ENCODE measurements at regions not wholly inside any gene's neighbourhood (a gene's known extent, or its start where the extent isn't known, plus 50 kb on each side); places are given as distances from the start of the nearest gene placed in this dataset.
A peak's percentile ranks its signal among the peaks of the same experiment; 100 is the strongest.

GRCh38 chr5:115355767-115356381, 59.4 kb upstream of the CCDC112 start:
- peak; percentile 79 for DNase-seq (ENCODE audit: extremely low spot score)
- H3K9me3 ChIP-seq, result peaks cover 0 to 11% (median 0%) of the 10 kb centered on the region in 4 donors
- TF ChIP-seq POLR2AphosphoS5 (IDR thresholded peaks at IDR 0.05) (no peak), CTCF (IDR thresholded peaks at IDR 0.05) (no peak), EP300 (IDR thresholded peaks at IDR 0.05) (no peak), POLR2A (IDR thresholded peaks at IDR 0.05; ENCODE audit: low read depth) (no peak)
- no peaks in the 10 kb centered on the region for H3K4me1 ChIP-seq
- intact Hi-C loops (cut with DNase I), result no loop called here
- WGBS, result 82% methylated on average over 4 of the region's 4 CpGs
- H3K36me3 ChIP-seq, result no peaks in the 10 kb centered on the region
- no peaks in the 10 kb centered on the region for H3K27me3 ChIP-seq
- H3K27ac ChIP-seq (replicated peaks in 1 of 4), result no peak overlapping the region
- H3K4me3 ChIP-seq, result no peak overlapping the region

- Histone ChIP-seq H3K9me3 (peaks cover 0 to 11% (median 0%) of the 10 kb centered on the region in 4 donors), H3K27ac (replicated peaks in 1 of 4) (no peak overlapping the region), H3K4me1 (no peaks in the 10 kb centered on the region), H3K36me3 (no peaks in the 10 kb centered on the region), H3K4me3 (no peak overlapping the region), H3K27me3 (no peaks in the 10 kb centered on the region)
- intact Hi-C loops (cut with DNase I), result no loop called here
- whole genome bisulfite sequencing, result 73% methylated on average over 1 of the region's 1 CpG
- TF ChIP-seq POLR2AphosphoS5 (IDR thresholded peaks at IDR 0.05) (no peak), EP300 (IDR thresholded peaks at IDR 0.05) (no peak), POLR2A (IDR thresholded peaks at IDR 0.05; ENCODE audit: low read depth) (no peak)
- DNase-seq (ENCODE audit: extremely low spot score), result peak; percentile 7
Measured at GRCh38 chr5:115355095-115355494, 58.6 kb upstream of the CCDC112 start.

GRCh38 chr5:115354246-115354645, 57.8 kb upstream of the CCDC112 start:
- Histone ChIP-seq H3K27ac (replicated peaks in 1 of 4) (no peak overlapping the region), H3K9me3 (peaks cover 0 to 11% (median 0%) of the 10 kb centered on the region in 4 donors), H3K4me1 (peaks cover 0 to 5% (median 2%) of the 10 kb centered on the region in 4 donors), H3K4me3 (no peak overlapping the region), H3K27me3 (no peaks in the 10 kb centered on the region), H3K36me3 (no peaks in the 10 kb centered on the region)
- intact Hi-C loops (cut with DNase I), result no loop called here
- TF ChIP-seq POLR2A (IDR thresholded peaks at IDR 0.05; ENCODE audit: low read depth), result no peak
- TF ChIP-seq CTCF (IDR thresholded peaks at IDR 0.05), result no peak
- no peak for TF ChIP-seq POLR2AphosphoS5 (IDR thresholded peaks at IDR 0.05)
- TF ChIP-seq EP300 (IDR thresholded peaks at IDR 0.05), result no peak
- peak; percentile 37 for DNase-seq (ENCODE audit: extremely low spot score)
- WGBS, result 52% methylated on average over 5 of the region's 5 CpGs

- Histone ChIP-seq H3K4me1 (peaks cover 0 to 11% (median 9%) of the 10 kb centered on the region in 4 donors), H3K9me3 (peaks cover 0 to 11% (median 0%) of the 10 kb centered on the region in 4 donors), H3K36me3 (no peaks in the 10 kb centered on the region), H3K27ac (replicated peaks in 1 of 4) (no peak overlapping the region), H3K27me3 (no peaks in the 10 kb centered on the region), H3K4me3 (no peak overlapping the region)
- no peak for DNase-seq (ENCODE audit: extremely low spot score)
- TF ChIP-seq POLR2A (IDR thresholded peaks at IDR 0.05; ENCODE audit: low read depth) (no peak), CTCF (IDR thresholded peaks at IDR 0.05) (no peak), POLR2AphosphoS5 (IDR thresholded peaks at IDR 0.05) (no peak), EP300 (IDR thresholded peaks at IDR 0.05) (no peak)
- WGBS, result 88% methylated on average over 2 of the region's 2 CpGs
- intact Hi-C loops (cut with DNase I), result no loop called here
Measured at GRCh38 chr5:115352571-115352970, 56.1 kb upstream of the CCDC112 start.

GRCh38 chr5:115351356-115352195, 55.1 kb upstream of the CCDC112 start:
- Histone ChIP-seq H3K4me3 (no peak overlapping the region), H3K27ac (replicated peaks in 1 of 4) (no peak overlapping the region), H3K27me3 (no peaks in the 10 kb centered on the region), H3K9me3 (peaks cover 0 to 11% (median 0%) of the 10 kb centered on the region in 4 donors), H3K36me3 (no peaks in the 10 kb centered on the region), H3K4me1 (peaks cover 0 to 11% (median 9%) of the 10 kb centered on the region in 4 donors)
- no peak for TF ChIP-seq EP300 (IDR thresholded peaks at IDR 0.05)
- no peak for TF ChIP-seq CTCF (IDR thresholded peaks at IDR 0.05)
- no peak for TF ChIP-seq POLR2AphosphoS5 (IDR thresholded peaks at IDR 0.05)
- no peak for TF ChIP-seq POLR2A (IDR thresholded peaks at IDR 0.05; ENCODE audit: low read depth)
- DNase-seq (ENCODE audit: extremely low spot score), result peak; percentile 50
- intact Hi-C loops (cut with DNase I), result no loop called here
